Ureter (tissue), 1 donor: ENCODE measurements at regions not wholly inside any gene's neighbourhood (a gene's known extent, or its start where the extent isn't known, plus 50 kb on each side); places are given as distances from the start of the nearest gene placed in this dataset.

Experiments used
- DNase-seq: peaks from one replicate; pipeline ENCODE4 v3.0.0-alpha.2; 2020; ENCODE audit warnings: low spot score
- donor health status: DM: yes; HTN: yes; CAD: no.

DNA sequence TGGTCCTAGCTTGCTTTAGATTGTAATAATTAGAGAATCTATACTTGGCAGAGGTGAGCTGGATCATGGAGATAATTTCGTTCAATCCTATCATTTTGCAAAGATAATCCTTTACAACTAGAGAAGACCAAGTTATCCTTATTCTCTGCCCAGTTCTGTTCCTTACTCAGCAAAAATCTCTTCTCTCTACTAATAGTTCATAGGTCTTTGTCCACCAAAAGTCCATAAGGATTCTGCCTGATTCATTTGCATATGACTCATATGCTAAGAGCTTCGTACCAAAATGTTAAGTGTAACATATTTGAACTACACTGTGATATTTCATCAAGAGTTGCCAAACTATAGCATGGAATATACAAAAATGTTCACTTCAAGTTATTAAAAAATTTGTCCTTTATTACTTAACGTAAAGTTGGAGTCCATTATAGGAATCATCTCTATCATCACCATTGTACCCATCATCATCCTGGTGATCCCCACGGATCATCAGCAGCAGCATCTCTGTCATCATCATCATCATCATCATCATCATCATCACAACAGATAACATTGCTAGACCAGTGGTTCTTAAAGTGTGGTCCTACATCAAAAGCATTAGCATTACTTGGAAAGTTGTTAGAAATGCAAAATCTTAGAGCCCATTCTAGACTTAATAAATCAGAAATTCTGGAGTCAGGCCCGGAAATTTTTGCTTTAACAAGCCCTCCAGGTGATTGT is 463.0 kb downstream of the DHX35 start:
- no peak for DNase-seq

DNA sequence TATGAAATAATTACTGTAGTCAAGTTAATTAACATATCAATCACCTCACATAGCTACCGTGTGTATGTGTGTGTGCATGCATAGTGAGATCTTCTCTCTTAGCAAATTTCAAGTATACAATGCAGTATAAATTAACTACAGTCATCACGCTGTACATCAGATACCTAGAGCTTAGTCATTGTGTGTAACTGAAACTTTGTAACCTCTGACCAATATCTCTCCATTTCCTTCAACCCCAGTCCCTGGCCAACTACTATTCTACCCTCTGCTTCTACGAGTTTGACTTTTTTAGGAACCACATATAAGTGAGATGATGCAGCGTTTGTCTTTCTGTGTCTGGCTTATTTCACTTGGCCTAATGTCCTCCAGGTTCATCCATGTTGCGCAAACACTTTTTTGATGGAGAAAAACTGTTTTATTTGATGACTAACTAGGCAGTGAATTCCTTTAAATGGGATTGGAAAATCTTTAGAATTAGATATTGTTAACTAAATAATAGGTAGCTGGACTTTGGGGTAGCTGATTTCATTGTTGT is 459.5 kb downstream of the DHX35 start:
- no peak for DNase-seq

GRCh38 chr20:39412091-39412490 is 449.9 kb downstream of the DHX35 start:
- DNase-seq: no peak

DNA sequence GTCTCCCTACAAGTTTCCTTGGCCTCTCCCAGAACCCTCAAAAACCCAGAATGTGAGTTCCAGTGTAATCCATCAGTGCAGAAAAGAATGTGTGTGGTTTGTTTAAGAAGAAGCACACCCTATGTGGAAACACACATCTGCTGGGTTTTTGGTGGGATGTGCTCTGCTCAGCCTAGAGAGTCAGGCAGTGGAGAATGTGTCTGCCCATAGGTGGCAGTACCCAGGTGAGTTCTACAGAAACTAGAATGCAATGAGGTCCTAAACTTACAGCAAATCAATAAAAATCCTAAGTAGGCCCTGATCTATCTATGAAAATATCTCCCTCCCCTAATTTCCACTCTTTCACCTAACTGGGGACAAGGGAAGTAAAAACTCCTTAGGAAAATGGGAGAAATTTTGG is 437.3 kb downstream of the DHX35 start:
- no peak for DNase-seq

GRCh38 chr20:39398656-39399055 is 436.5 kb downstream of the DHX35 start:
- DNase-seq: no peak

DNA sequence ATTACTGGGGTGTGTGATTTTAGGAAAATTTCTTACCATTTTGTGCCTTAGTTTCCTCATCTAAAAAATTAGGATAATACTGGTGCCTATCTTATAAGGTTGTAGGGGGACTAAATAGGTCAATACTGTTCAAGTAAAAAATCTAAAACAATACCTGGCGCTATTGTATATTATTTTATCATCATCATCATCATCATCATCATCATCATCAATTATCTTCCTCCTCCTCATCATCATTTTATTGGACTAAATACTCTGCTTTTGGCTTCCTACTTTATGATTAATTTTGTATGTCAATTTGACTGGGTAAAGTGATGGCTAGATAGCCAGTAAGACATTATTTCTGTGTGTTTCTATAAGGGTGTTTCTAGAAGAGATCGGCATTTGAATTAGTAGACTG is 435.5 kb downstream of the DHX35 start:
- no peak for DNase-seq

- DNase-seq: no peak
Measured at GRCh38 chr20:39395478-39396291, 433.5 kb downstream of the DHX35 start.

GRCh38 chr20:39394461-39394860 is 432.3 kb downstream of the DHX35 start:
- DNase-seq: no peak

DNA sequence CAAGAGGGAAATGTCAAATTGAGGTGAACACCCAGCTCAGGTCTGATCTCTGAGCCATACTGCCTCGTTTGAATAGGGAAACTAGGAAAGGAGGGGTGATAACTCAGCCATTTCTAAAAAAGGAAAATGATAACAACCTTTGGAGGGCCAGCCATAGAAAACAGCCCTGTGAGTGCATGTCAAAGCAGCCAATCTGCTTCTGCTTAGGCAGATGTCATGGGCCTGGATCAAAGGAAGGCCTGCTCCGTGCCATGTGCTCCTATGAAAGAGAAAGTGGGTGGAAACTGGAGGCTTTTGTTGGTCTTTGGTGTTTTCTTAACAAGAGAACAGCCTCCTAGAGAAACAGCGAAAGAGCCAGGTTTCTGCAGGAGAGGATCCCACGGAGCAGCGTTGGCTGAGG is 428.0 kb downstream of the DHX35 start:
- no peak for DNase-seq

DNA sequence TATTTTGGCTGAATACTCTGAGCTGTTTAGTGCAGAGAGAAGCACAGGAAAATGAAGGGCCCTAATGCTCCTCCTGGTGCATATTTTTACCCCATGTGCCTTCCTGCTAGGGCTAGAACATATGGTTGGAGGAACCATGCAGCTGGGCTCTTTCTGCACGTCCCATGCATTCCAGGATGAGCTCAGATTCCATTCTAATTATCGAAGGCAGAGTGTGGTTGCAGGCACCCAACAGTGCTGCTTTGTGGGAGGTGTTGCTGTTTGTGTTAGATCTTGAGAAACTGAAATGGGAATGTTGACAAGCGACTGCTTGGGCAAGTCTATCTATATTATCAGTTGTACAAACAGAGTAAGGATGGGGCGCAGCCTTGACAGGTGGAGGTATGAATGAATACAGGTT is 419.5 kb downstream of the DHX35 start:
- no peak for DNase-seq

- no peak for DNase-seq
Measured at GRCh38 chr20:39378776-39379175, 416.6 kb downstream of the DHX35 start.

DNA sequence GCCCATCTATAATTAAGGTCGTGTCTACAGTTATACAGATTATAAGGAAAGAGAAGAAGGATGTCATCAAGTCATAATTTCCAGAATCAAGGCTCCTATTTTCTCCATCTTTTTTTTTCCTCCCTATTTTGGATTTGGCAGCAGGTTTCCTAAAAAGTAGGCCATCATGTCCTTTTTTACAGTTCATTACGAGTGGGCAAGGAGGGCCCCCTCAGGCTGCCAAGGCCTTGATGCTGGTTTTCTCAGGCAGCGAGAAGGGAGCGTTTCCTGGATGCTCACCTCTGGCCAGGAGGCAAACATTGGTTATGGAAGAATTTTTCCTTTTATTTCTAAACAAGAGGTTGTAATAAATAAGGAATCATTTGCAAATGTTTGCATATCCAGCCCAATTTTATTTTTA is 414.6 kb downstream of the DHX35 start:
- no peak for DNase-seq

DNA sequence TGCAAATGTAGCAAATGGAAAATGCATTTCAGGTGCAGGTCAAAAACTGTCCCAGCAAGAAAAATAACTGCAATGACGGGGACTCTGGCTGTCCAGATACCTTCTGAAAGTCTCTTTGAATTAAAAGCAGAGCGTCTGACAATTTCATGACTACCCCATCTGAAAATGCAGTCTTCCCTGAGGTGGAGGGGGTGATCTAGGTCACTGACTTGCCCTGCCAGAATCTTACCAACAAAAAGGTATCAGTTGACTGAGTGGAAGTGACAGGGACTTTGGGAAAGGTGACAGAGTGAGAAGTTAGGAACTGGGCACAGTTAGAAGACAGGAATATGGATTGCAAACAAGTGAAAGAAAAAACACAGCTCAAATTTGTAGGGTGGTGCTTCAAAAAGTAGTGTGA is 402.2 kb downstream of the DHX35 start:
- DNase-seq: no peak

GRCh38 chr20:39359981-39360620 is 398.0 kb downstream of the DHX35 start:
- no peak for DNase-seq

DNA sequence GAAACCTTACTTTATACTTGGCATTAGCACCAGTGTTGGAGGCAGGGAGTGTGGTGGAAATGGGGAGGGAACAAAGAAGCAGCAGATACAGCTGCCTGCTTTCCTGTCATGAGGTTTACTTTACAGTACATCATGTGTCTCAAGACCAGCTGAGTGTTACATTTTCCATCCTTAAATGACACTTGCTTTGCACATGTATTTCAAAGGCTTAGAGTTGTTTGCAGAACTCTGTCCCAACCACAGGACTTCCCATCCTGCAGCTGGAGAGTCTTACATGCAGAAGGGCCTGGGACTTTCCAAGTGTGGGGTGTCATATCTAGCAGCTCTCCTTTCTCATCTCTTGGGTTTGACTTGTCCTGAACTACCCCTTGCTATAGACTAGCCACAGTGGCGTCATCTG is 395.9 kb downstream of the DHX35 start:
- no peak for DNase-seq

- DNase-seq: no peak
Measured at GRCh38 chr20:39356908-39357307, 394.8 kb downstream of the DHX35 start.

DNA sequence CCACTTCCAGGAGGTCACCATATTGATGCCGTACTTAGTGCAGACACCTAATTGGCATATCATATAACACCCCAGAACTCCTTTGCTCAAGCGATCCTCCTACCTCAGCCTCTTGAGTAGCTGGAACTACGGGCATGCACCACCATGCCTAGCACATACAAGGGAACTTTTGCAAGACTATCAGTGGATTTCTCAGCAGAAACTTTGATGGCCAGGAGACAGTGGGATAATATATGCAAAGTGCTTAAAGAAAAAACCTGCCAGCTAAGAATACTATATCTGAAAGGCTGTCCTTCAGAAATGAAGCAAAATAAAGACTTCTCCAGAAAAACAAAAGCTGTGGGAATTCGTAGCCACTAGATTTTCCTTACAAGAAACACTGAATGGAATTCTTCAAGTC is 387.1 kb downstream of the DHX35 start:
- no peak for DNase-seq

DNA sequence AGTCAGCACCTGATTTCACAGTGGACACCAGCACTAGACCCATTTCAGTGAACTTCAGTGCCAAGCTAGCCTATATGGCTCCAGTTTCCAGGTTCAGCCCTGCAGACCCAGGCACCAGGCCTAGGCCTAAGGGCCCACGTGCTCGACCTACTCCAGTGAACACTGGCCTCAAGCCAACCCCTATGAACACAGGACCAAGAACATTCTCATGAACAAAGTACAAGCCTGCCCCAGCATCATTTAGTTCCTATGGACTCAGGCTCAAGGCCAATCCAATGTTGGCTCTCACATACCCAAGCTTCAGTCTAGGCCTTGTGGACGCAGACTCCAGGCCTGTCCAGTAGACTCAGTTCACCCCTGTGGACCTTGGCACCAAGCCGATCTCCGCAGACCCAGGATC is 385.5 kb downstream of the DHX35 start:
- DNase-seq: no peak

DNA sequence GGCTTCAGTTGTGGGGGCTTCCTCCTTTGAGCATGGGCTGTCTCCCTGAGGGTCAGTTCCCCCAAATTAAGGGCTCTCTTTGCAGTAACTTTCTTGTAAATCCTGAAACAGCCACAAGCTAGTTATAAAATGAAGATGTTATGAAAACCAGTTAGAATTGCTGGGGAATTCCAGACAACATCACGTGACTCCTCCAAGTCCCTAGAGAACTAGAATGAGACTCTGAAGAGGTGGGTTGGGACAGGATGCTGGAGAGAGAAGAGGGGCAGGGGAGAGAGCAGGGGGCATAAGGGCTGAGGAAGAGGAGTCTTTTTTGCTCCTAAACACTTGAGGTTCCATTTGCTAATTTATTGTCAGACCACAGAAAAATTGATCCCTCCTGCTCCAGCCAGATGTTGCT is 380.3 kb downstream of the DHX35 start:
- no peak for DNase-seq

- DNase-seq: no peak
Measured at GRCh38 chr20:39338469-39339376, 376.6 kb downstream of the DHX35 start.

- no peak for DNase-seq
Measured at GRCh38 chr20:39333211-39333610, 371.1 kb downstream of the DHX35 start.

DNA sequence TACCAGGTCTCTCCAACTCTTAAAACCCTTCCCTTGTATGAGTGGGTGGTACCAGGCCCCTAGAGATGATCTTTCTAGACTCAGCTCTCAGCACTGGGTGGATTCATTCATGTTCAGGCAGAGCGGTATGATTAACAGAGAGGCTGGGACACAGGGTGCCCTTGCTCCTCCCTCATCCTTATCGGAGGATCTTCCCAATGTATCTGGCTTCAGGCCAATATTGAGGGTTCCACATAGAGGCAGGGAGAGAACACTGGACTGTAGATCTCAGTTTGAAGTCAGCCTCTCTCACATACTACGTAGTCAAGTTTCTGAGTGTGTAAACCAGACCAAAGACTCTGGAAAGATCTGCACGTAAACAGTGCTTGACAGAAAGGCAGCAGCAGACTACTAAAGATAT is 366.2 kb downstream of the DHX35 start:
- no peak for DNase-seq
